Muscle layer of duodenum (tissue), 2 donors: ENCODE measurements at regions not wholly inside any gene's neighbourhood (a gene's known extent, or its start where the extent isn't known, plus 50 kb on each side); places are given as distances from the start of the nearest gene placed in this dataset.

ENCODE experiments used
- H3K27ac ChIP-seq: one replicate; pipeline ENCODE4 v1.7.0; 2013; ENCODE audit warnings: mild to moderate bottlenecking, low read length
- H3K27me3 ChIP-seq: one replicate; pipeline ENCODE4 v1.7.0; 2013; ENCODE audit warnings: low read depth, mild to moderate bottlenecking, control low read depth, low read length
- H3K36me3 ChIP-seq, 2 donors: one replicate each; pipeline ENCODE4 v1.7.0; 2013; ENCODE audit warnings: low read length in 2 of 2, control low read depth in 1 of 2, mild to moderate bottlenecking in 1 of 2; ENCODE audit not compliant: insufficient read depth in 2 of 2, control insufficient read depth in 1 of 2
- H3K4me1 ChIP-seq, 2 donors: one replicate each; pipeline ENCODE4 v1.7.0; 2013; ENCODE audit warnings: low read length in 2 of 2, mild to moderate bottlenecking in 2 of 2, control low read depth in 1 of 2, moderate library complexity in 1 of 2; ENCODE audit not compliant: insufficient read depth in 2 of 2, control insufficient read depth in 1 of 2
- H3K4me3 ChIP-seq, 2 donors: one replicate each; pipeline ENCODE4 v1.7.0; 2013; ENCODE audit warnings: low read length in 2 of 2, low read depth in 1 of 2, mild to moderate bottlenecking in 1 of 2
- H3K9me3 ChIP-seq, 2 donors: one replicate each; pipeline ENCODE4 v1.7.0; 2013; ENCODE audit warnings: low read length in 2 of 2, control low read depth in 1 of 2, mild to moderate bottlenecking in 1 of 2; ENCODE audit not compliant: control insufficient read depth in 1 of 2
- donor health status: healthy.

- no peaks in the 10 kb centered on the region for H3K9me3 ChIP-seq
- no peaks in the 10 kb centered on the region for H3K36me3 ChIP-seq
- no peaks in the 10 kb centered on the region for H3K27me3 ChIP-seq
- H3K4me1 ChIP-seq = peaks cover 17 to 33% of the 10 kb centered on the region in 2 donors
- peak overlapping the region; percentile 20 to 48 for H3K4me3 ChIP-seq
- H3K27ac ChIP-seq = peak overlapping the region; percentile 85
Observed at GRCh38 chr20:50379049-50379990, 130.9 kb upstream of the PTPN1 start.

GRCh38 chr20:50379991-50380696 lies 130.0 kb upstream of the PTPN1 start:
- no peak overlapping the region for H3K4me3 ChIP-seq
- peaks cover 17 to 33% of the 10 kb centered on the region in 2 donors for H3K4me1 ChIP-seq
- H3K9me3 ChIP-seq = no peaks in the 10 kb centered on the region
- peak overlapping the region; percentile 74 for H3K27ac ChIP-seq
- H3K27me3 ChIP-seq = no peaks in the 10 kb centered on the region
- H3K36me3 ChIP-seq = no peaks in the 10 kb centered on the region

- peak overlapping the region; percentile 7 for H3K27ac ChIP-seq
- H3K9me3 ChIP-seq = no peaks in the 10 kb centered on the region
- H3K36me3 ChIP-seq = no peaks in the 10 kb centered on the region
- peaks cover 17 to 33% of the 10 kb centered on the region in 2 donors for H3K4me1 ChIP-seq
- no peak overlapping the region for H3K4me3 ChIP-seq
- H3K27me3 ChIP-seq = no peaks in the 10 kb centered on the region
Observed at GRCh38 chr20:50380697-50381040, 129.5 kb upstream of the PTPN1 start.

- peak overlapping the region; percentile 62 for H3K27ac ChIP-seq
- H3K36me3 ChIP-seq = no peaks in the 10 kb centered on the region
- no peaks in the 10 kb centered on the region for H3K9me3 ChIP-seq
- no peaks in the 10 kb centered on the region for H3K27me3 ChIP-seq
- peaks cover 17 to 33% of the 10 kb centered on the region in 2 donors for H3K4me1 ChIP-seq
- no peak overlapping the region for H3K4me3 ChIP-seq
Observed at GRCh38 chr20:50381075-50381732, 129.0 kb upstream of the PTPN1 start.

DNA sequence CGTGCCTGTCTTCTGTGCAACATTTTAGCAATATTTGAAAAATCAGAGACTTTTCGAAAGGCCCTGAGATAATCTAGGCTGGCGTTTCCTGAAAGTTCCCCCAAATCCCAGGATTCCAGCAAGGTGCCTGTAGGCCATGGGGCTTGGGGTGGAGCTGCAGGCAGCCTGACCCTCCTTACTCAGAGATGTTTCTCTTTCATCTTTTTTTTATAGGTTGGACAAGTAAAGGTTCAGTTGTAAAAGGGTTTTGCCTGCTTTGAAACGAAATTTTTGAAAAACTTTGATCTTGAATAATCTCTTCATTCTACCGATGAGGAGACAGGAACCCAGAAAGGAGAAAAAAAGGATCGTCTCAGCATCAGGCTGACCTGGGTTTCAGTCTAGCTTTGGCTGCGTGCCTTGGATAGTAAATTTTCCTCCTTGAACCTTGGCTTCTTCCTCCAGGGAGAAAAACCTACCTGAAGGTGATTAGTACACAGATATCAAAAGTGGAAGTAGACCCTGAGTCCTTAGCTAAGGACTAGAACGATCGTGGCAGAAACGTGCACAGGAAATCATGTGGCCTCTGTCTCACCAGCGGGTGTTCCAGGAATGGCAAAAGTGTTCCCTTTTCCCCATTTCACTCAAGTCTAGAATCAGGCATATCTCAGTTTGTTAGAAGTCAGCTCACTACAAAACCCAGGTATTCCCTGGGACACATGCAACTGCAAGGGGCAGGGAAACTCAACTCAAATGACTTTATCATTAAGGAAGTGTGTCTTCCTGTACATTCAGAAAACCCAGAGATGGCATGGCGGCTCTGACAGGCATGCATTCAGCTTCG lies 128.2 kb upstream of the PTPN1 start:
- Histone ChIP-seq H3K9me3 (no peaks in the 10 kb centered on the region), H3K4me3 (no peak overlapping the region), H3K27me3 (no peaks in the 10 kb centered on the region), H3K27ac (peak overlapping the region; percentile 62), H3K4me1 (peaks cover 17 to 33% of the 10 kb centered on the region in 2 donors), H3K36me3 (no peaks in the 10 kb centered on the region)

DNA sequence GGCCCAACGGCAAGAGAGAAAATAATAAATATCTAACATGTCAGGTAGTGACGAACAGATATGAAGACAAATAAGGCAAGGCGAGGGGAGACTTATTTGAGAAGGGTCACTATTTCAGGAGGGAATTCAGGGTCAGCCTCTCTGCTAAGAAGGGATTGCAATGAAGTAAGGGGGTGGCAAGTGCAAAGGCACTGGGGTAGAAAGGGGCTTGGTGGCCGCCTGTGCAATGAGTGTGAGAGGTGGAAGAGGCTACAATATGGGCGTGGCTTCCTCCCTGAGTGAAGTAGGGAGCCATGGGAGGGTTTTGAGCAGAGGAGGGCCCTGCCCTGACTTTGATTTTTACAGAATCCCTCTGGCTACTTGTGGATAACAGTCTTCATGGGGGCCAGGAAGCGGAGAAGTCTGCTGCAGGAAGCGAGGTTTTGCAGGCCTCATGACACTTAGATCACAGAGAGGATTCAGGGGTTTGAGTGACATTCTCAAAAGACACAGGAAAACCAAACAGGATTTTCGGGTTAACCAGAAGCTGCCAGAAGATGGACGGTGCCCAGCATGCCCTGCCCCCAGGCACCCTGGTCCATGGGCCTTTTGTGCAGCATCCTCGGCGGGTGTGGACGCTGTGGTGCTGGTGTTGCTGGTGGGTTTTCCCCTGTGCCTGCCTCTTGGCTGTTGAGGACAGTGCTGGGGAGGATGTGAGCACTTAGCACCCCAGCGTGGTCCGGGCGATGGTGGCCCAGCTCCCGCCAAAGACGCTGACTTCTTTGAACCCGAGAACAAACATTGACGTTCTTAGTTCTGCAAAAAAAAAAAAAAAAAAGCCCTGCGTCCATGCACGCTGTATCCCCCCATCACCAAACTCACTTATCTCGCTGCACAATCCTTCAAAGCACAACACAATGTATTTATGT lies 124.2 kb upstream of the PTPN1 start:
- H3K4me3 ChIP-seq = no peak overlapping the region
- H3K4me1 ChIP-seq = peaks cover 8 to 18% of the 10 kb centered on the region in 2 donors
- H3K27me3 ChIP-seq = no peaks in the 10 kb centered on the region
- H3K9me3 ChIP-seq = no peaks in the 10 kb centered on the region
- H3K27ac ChIP-seq = no peak overlapping the region
- no peaks in the 10 kb centered on the region for H3K36me3 ChIP-seq

- H3K4me1 ChIP-seq = peaks cover 3 to 13% of the 10 kb centered on the region in 2 donors
- no peak overlapping the region for H3K27ac ChIP-seq
- no peaks in the 10 kb centered on the region for H3K9me3 ChIP-seq
- no peaks in the 10 kb centered on the region for H3K36me3 ChIP-seq
- H3K4me3 ChIP-seq = no peak overlapping the region
- no peaks in the 10 kb centered on the region for H3K27me3 ChIP-seq
Observed at GRCh38 chr20:50386641-50386960, 123.6 kb upstream of the PTPN1 start.

GRCh38 chr20:50387218-50387995 lies 122.8 kb upstream of the PTPN1 start:
- no peak overlapping the region for H3K27ac ChIP-seq
- H3K27me3 ChIP-seq = no peaks in the 10 kb centered on the region
- no peaks in the 10 kb centered on the region for H3K9me3 ChIP-seq
- H3K36me3 ChIP-seq = no peaks in the 10 kb centered on the region
- no peak overlapping the region for H3K4me3 ChIP-seq
- peaks cover 0 to 6% of the 10 kb centered on the region in 2 donors for H3K4me1 ChIP-seq

DNA sequence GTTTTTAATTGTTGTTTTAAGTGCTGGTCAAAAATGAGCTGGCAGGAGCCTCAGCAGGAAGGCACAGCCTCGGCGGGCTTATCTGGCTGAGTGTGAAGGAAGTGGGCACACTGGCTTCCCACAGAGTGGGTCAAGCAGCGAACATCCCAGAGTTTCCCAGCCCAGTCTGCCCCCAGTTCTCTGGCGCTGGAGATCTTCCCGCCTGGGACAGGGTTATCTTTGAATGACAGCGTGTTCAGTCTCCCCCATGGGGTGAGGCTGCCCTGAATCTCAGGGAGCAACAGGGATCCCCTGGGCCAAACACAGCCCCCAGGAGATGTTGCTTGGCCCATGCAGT lies 122.2 kb upstream of the PTPN1 start:
- no peaks in the 10 kb centered on the region for H3K9me3 ChIP-seq
- peaks cover 0 to 6% of the 10 kb centered on the region in 2 donors for H3K4me1 ChIP-seq

More for the DNA sequence above, 122.2 kb upstream of the PTPN1 start:
- Histone ChIP-seq H3K27ac (no peak overlapping the region), H3K36me3 (no peaks in the 10 kb centered on the region), H3K4me3 (no peak overlapping the region), H3K27me3 (no peaks in the 10 kb centered on the region)
